H1 (cell line): ENCODE measurements at regions not wholly inside any gene's neighbourhood (a gene's known extent, or its start where the extent isn't known, plus 50 kb on each side); places are given as distances from the start of the nearest gene placed in this dataset.

ENCODE experiments used
- CTCF ChIA-PET: fragments of 300-600 bp; sonication (Branson Sonifier 250); formaldehyde crosslinking; loops from one replicate; lab custom pipeline; 2021; ENCODE audit not compliant: partially characterized antibody; lab: Charles Lee
- POLR2A ChIA-PET: fragments of 300-600 bp; sonication (Branson Sonifier 250); formaldehyde crosslinking; loops from one replicate; lab custom pipeline; 2021; ENCODE audit warnings: inconsistent platforms; ENCODE audit not compliant: partially characterized antibody; lab: Charles Lee
- DNase-seq, 2 experiments: peaks; one replicate each; pipeline versions ENCODE4 v3.0.0 to v3.0.0-alpha.2; 2010 to 2022; ENCODE audit warnings: low spot score in 2 of 2, low read depth in 1 of 2, mixed read lengths in 1 of 2
- FAIRE-seq: peaks from 2 replicates; lab custom pipeline; 2011; peaks lifted over from hg19 to GRCh38; lab: Jason Lieb, UNC
- H2AFZ ChIP-seq: 2 replicates; pipeline ENCODE4 v1.8.1; 2012; ENCODE audit warnings: low read length, inconsistent platforms
- H2AK5ac ChIP-seq: 2 replicates; pipeline ENCODE4 v1.6.1; 2013; ENCODE audit warnings: low read depth, low read length
- H2BK120ac ChIP-seq: replicated peaks from 2 replicates; pipeline ENCODE3; 2013; ENCODE audit warnings: low read depth, low read length, inconsistent platforms
- H2BK12ac ChIP-seq: 2 replicates; pipeline ENCODE4 v1.6.1; 2013; ENCODE audit warnings: low read depth, low read length
- H2BK15ac ChIP-seq: 2 replicates; pipeline ENCODE4 v1.6.1; 2013; ENCODE audit warnings: low read length
- H2BK20ac ChIP-seq: 2 replicates; pipeline ENCODE4 v1.6.1; 2013; ENCODE audit warnings: low read length
- H2BK5ac ChIP-seq: 2 replicates; pipeline ENCODE4 v1.6.1; 2013; ENCODE audit warnings: low read depth, low read length
- H3K14ac ChIP-seq: 2 replicates; pipeline ENCODE4 v1.6.1; 2013; ENCODE audit warnings: inconsistent platforms; ENCODE audit not compliant: insufficient read length
- H3K18ac ChIP-seq: 2 replicates; pipeline ENCODE4 v1.6.1; 2013; ENCODE audit warnings: low read length; ENCODE audit errors: extremely low read depth
- H3K23ac ChIP-seq: 2 replicates; pipeline ENCODE4 v1.6.1; 2013; ENCODE audit warnings: inconsistent platforms; ENCODE audit not compliant: insufficient read length
- H3K23me2 ChIP-seq: 2 replicates; pipeline ENCODE4 v1.6.1; 2013; ENCODE audit warnings: low read depth, low read length
- H3K27ac ChIP-seq: 2 replicates; pipeline ENCODE4 v1.6.1; 2011; ENCODE audit warnings: low read depth, low read length, inconsistent platforms
- H3K27me3 ChIP-seq, 4 experiments: replicated peaks in 1 of 4; 1 replicate in 1 of 4; 2 replicates in 3 of 4; pipeline versions ENCODE4 v1.6.1 to v1.8.1; 2011 to 2013; ENCODE audit warnings: low read length in 3 of 4, mild to moderate bottlenecking in 3 of 4, inconsistent platforms in 2 of 4, mixed read lengths in 2 of 4, moderate library complexity in 1 of 4; ENCODE audit not compliant: control insufficient read depth in 3 of 4, insufficient read depth in 3 of 4; ENCODE audit errors: extremely low read depth in 1 of 4
- H3K36me3 ChIP-seq, 4 experiments: 2 replicates each; pipeline versions ENCODE4 v1.6.1 to v1.8.1; 2011 to 2013; ENCODE audit warnings: mild to moderate bottlenecking in 4 of 4, low read length in 3 of 4, moderate library complexity in 2 of 4, control low read depth in 1 of 4, inconsistent platforms in 1 of 4; ENCODE audit not compliant: insufficient read depth in 4 of 4, control insufficient read depth in 2 of 4
- H3K4ac ChIP-seq: replicated peaks from 2 replicates; pipeline ENCODE3; 2013; ENCODE audit warnings: low read length, low read depth, mixed read lengths, inconsistent platforms; ENCODE audit not compliant: insufficient read length
- H3K4me1 ChIP-seq, 4 experiments: replicated peaks in 1 of 4; 1 replicate in 1 of 4; 2 replicates in 3 of 4; pipeline versions ENCODE4 v1.6.1 to v1.8.1; 2011 to 2013; ENCODE audit warnings: low read length in 3 of 4, inconsistent platforms in 2 of 4, mixed read lengths in 1 of 4; ENCODE audit not compliant: insufficient read depth in 4 of 4, control insufficient read depth in 3 of 4
- H3K4me2 ChIP-seq, 2 experiments: 2 replicates each; pipeline versions ENCODE4 v1.6.1 to v1.8.1; 2011 to 2013; ENCODE audit warnings: low read depth in 2 of 2, low read length in 2 of 2, control low read depth in 1 of 2, inconsistent platforms in 1 of 2, mild to moderate bottlenecking in 1 of 2; ENCODE audit not compliant: insufficient read depth in 1 of 2
- H3K4me3 ChIP-seq, 4 experiments: fragments of 200-600, 300-600 bp in 1 of 4; sonication (generic), shearing (Covaris generic), sonication (Bioruptor Twin) in 1 of 4; 2 replicates each; pipeline versions ENCODE4 v1.5.1 to v1.8.1; 2011 to 2016; ENCODE audit warnings: low read length in 4 of 4, low read depth in 3 of 4, control low read depth in 2 of 4, inconsistent platforms in 2 of 4, mild to moderate bottlenecking in 2 of 4, mixed read lengths in 1 of 4, moderate library complexity in 1 of 4; ENCODE audit not compliant: insufficient read depth in 2 of 4; ENCODE audit errors: extremely low read depth in 1 of 4
- H3K56ac ChIP-seq: replicated peaks from 2 replicates; pipeline ENCODE3; 2013; ENCODE audit warnings: low read depth, mild to moderate bottlenecking, mixed read lengths, low read length, inconsistent platforms; ENCODE audit not compliant: insufficient read length
- H3K79me1 ChIP-seq: 2 replicates; pipeline ENCODE4 v1.6.1; 2013; ENCODE audit warnings: low read depth, low read length, control low read depth
- H3K79me2 ChIP-seq, 2 experiments: 2 replicates each; pipeline versions ENCODE4 v1.6.1 to v1.8.1; 2012 to 2013; ENCODE audit warnings: low read length in 2 of 2, mild to moderate bottlenecking in 2 of 2, inconsistent platforms in 1 of 2; ENCODE audit not compliant: insufficient read depth in 2 of 2, control insufficient read depth in 1 of 2
- H3K9ac ChIP-seq, 4 experiments: replicated peaks in 1 of 4; 1 replicate in 1 of 4; 2 replicates in 3 of 4; pipeline versions ENCODE4 v1.6.1 to v1.8.1; 2011 to 2013; ENCODE audit warnings: low read depth in 3 of 4, low read length in 3 of 4, control low read depth in 2 of 4, mild to moderate bottlenecking in 2 of 4, moderate library complexity in 2 of 4, inconsistent platforms in 1 of 4; ENCODE audit errors: extremely low read depth in 1 of 4
- H3K9me3 ChIP-seq, 2 experiments: 2 replicates each; pipeline versions ENCODE4 v1.6.1 to v1.8.1; 2012 to 2013; ENCODE audit warnings: mild to moderate bottlenecking in 2 of 2, moderate library complexity in 2 of 2, control low read depth in 1 of 2, inconsistent platforms in 1 of 2, low read depth in 1 of 2, low read length in 1 of 2, mixed read lengths in 1 of 2; ENCODE audit not compliant: insufficient read depth in 2 of 2
- H4K20me1 ChIP-seq, 2 experiments: replicated peaks in 1 of 2; 2 replicates each; pipeline versions ENCODE3 to v1.8.1; 2011 to 2013; ENCODE audit warnings: inconsistent platforms in 2 of 2, low read length in 2 of 2, mild to moderate bottlenecking in 1 of 2; ENCODE audit not compliant: insufficient read depth in 2 of 2, control insufficient read depth in 1 of 2
- H4K5ac ChIP-seq: 2 replicates; pipeline ENCODE4 v1.6.1; 2013; ENCODE audit warnings: low read length, low read depth, mixed read lengths, inconsistent platforms; ENCODE audit not compliant: insufficient read length
- H4K8ac ChIP-seq: 2 replicates; pipeline ENCODE4 v1.8.0; 2013; ENCODE audit warnings: mild to moderate bottlenecking, moderate library complexity, low read length, inconsistent platforms; ENCODE audit not compliant: insufficient read depth; ENCODE audit errors: extremely low read depth
- H4K91ac ChIP-seq: replicated peaks from 2 replicates; pipeline ENCODE3; 2013; ENCODE audit warnings: low read length, mixed read lengths, inconsistent platforms; ENCODE audit not compliant: insufficient read length
- ASH2L ChIP-seq: fragments of 200-600, 300-600 bp; sonication (generic); IDR thresholded peaks from one replicate; pipeline ENCODE4 v1.7.1; 2017; ENCODE audit warnings: low read length
- BCL11A ChIP-seq, 2 experiments: IDR thresholded peaks; one replicate each; pipeline ENCODE4 v1.6.1; 2011; ENCODE audit warnings: low read depth in 2 of 2, low read length in 2 of 2, mild to moderate bottlenecking in 2 of 2
- BRCA1 ChIP-seq: IDR thresholded peaks from 2 replicates; pipeline ENCODE4 v1.6.1; 2012; ENCODE audit warnings: low read depth, low read length, improper control_type of control experiment
- CBX5 ChIP-seq: fragments of 300-800, 300-1000 bp; sonication (generic); IDR thresholded peaks from 2 replicates; pipeline ENCODE4 v1.7.1; 2016; ENCODE audit warnings: antibody characterized with exemption, low read length, low read depth
- CREB1 ChIP-seq: IDR thresholded peaks from 2 replicates; pipeline ENCODE4 v1.6.1; 2012; ENCODE audit warnings: inconsistent platforms
- EZH2 ChIP-seq: fragments of 200-600 bp; sonication (generic); IDR thresholded peaks from 2 replicates; pipeline ENCODE4 v1.7.1; 2012; ENCODE audit warnings: low read depth, mild to moderate bottlenecking, moderate library complexity, low read length, inconsistent platforms; ENCODE audit not compliant: severe bottlenecking
- HDAC6 ChIP-seq: IDR thresholded peaks from one replicate; pipeline ENCODE4 v1.7.1; 2012; ENCODE audit warnings: low read depth, mild to moderate bottlenecking, inconsistent platforms, low read length, moderate library complexity
- KDM5A ChIP-seq: fragments of 200-600 bp; IDR thresholded peaks from 2 replicates; pipeline ENCODE4 v1.7.1; 2012; ENCODE audit warnings: mild to moderate bottlenecking, low read length, inconsistent platforms, mixed read lengths
- RNF2 ChIP-seq: fragments of 200-900, 300-1000 bp; sonication (generic); IDR thresholded peaks from 2 replicates; pipeline ENCODE4 v1.7.1; 2016; ENCODE audit warnings: borderline replicate concordance, low read depth, mild to moderate bottlenecking, antibody characterized with exemption, low read length; ENCODE audit not compliant: poor library complexity, severe bottlenecking; ENCODE audit errors: missing control alignments
- whole genome bisulfite sequencing, 2 experiments: shearing (Covaris generic) in 1 of 2; methylation state at CpG; one replicate each; pipeline versions ENCODE4 v1.1.6 to v1.1.7; 2013 to 2015; ENCODE audit warnings: low lambda C conversion rate in 2 of 2, mixed read lengths in 2 of 2, inconsistent platforms in 1 of 2, low coverage in 1 of 2, missing lambda C conversion rate in 1 of 2; ENCODE audit not compliant: insufficient replicate concordance in 2 of 2, insufficient coverage in 1 of 2, insufficient read length in 1 of 2; ENCODE audit errors: extremely low coverage in 1 of 2, missing lambda C conversion rate in 1 of 2; 5-methylcytosine and 5-hydroxymethylcytosine counted together
- TF ChIP-seq, protein P1 (sequence below): IDR thresholded peaks from 2 replicates; pipeline ENCODE4 v1.6.1; 2012; ENCODE audit warnings: inconsistent platforms
- TF ChIP-seq, protein P2 (sequence below): IDR thresholded peaks from 2 replicates; pipeline ENCODE4 v1.6.1; 2012; ENCODE audit warnings: low read length, inconsistent platforms
- TF ChIP-seq, protein P3 (sequence below): IDR thresholded peaks from 2 replicates; pipeline ENCODE4 v1.6.1; 2012; ENCODE audit warnings: inconsistent platforms

DNA sequence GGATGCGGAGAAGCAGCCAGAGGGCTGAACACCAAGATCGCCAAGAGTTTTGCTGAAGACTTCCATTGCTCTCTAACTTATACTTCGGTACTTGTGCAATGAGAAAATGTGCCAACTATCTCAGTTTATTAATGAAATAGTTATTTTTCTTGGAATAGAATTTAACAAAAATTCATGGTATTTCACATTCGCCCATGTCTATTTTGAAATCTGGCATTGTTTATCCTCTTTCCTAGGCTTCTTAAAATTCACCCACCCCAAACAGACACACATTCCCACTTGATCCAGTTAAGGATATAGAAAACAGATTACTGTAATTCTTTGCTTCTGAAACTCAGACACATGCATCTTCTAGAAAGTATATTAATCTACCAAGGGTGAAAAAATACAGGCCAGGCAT, 56.3 kb upstream of the ADAMTS5 start:
- Histone ChIP-seq H2BK12ac (no peak overlapping the region), H3K36me3 (no peaks in the 10 kb centered on the region), H3K4me2 (no peak overlapping the region), H3K4me1 (peaks cover 0 to 5% (median 2%) of the 10 kb centered on the region in 4 experiments; a peak in 2 of 7 replicates), H2BK20ac (no peak overlapping the region), H3K9me3 (no peaks in the 10 kb centered on the region), H3K9ac (no peak overlapping the region), H3K23ac (no peak overlapping the region), H2AFZ (no peak overlapping the region), H4K8ac (no peak overlapping the region), H3K27me3 (no peaks in the 10 kb centered on the region), H2BK5ac (no peak overlapping the region), H4K20me1 (no peaks in the 10 kb centered on the region), H3K4me3 (no peak overlapping the region), H3K79me2 (no peaks in the 10 kb centered on the region), H2BK15ac (no peak overlapping the region), H4K91ac (no peak overlapping the region), H2AK5ac (no peak overlapping the region), H3K14ac (no peak overlapping the region), H2BK120ac (no peak overlapping the region), H3K23me2 (no peaks in the 10 kb centered on the region), H3K4ac (no peak overlapping the region), H3K18ac (no peak overlapping the region), H3K56ac (no peak overlapping the region), H3K27ac (no peak overlapping the region), H4K5ac (no peak overlapping the region), H3K79me1 (no peaks in the 10 kb centered on the region)
- TF ChIP-seq, protein P1, sequence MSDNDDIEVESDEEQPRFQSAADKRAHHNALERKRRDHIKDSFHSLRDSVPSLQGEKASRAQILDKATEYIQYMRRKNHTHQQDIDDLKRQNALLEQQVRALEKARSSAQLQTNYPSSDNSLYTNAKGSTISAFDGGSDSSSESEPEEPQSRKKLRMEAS = no peak
- no peak for TF ChIP-seq BCL11A (IDR thresholded peaks at IDR 0.05; ENCODE audit: low read depth in 2 of 2, low read length in 2 of 2)
- no peak for TF ChIP-seq EZH2
- TF ChIP-seq CBX5 = no peak
- TF ChIP-seq, protein P2, sequence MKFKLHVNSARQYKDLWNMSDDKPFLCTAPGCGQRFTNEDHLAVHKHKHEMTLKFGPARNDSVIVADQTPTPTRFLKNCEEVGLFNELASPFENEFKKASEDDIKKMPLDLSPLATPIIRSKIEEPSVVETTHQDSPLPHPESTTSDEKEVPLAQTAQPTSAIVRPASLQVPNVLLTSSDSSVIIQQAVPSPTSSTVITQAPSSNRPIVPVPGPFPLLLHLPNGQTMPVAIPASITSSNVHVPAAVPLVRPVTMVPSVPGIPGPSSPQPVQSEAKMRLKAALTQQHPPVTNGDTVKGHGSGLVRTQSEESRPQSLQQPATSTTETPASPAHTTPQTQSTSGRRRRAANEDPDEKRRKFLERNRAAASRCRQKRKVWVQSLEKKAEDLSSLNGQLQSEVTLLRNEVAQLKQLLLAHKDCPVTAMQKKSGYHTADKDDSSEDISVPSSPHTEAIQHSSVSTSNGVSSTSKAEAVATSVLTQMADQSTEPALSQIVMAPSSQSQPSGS = no peak
- TF ChIP-seq HDAC6 = no peak
- TF ChIP-seq BRCA1 = no peak
- TF ChIP-seq CREB1 = no peak
- TF ChIP-seq RNF2 = no peak
- TF ChIP-seq, protein P3, sequence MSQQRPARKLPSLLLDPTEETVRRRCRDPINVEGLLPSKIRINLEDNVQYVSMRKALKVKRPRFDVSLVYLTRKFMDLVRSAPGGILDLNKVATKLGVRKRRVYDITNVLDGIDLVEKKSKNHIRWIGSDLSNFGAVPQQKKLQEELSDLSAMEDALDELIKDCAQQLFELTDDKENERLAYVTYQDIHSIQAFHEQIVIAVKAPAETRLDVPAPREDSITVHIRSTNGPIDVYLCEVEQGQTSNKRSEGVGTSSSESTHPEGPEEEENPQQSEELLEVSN = no peak
- no peak for TF ChIP-seq ASH2L
- TF ChIP-seq KDM5A = no peak
- DNase-seq = no peak
- CTCF ChIA-PET = interaction anchor here (0.5 to 1.1 kb wide), 2 partner anchors 142 to 270 kb away, joined by 3 read pairs; no protein-coding TSS in a partner anchor
- POLR2A ChIA-PET = no interaction called here
- 97% methylated on average over 4 of the region's 4 CpGs; no CpG with 5 or more reads in 1 of the 2 experiments for WGBS, 2 experiments
- FAIRE-seq = no peak
